SK-N-SH (cell line): ENCODE measurements at regions not wholly inside any gene's neighbourhood (a gene's known extent, or its start where the extent isn't known, plus 50 kb on each side); places are given as distances from the start of the nearest gene placed in this dataset.

Source experiments
- CTCF ChIA-PET: fragments of 300-600, 350-600 bp; formaldehyde crosslinking; extraction: SDS; loops from one replicate; lab custom pipeline; 2021; lab: Yijun Ruan, JAX
- POLR2A ChIA-PET: fragments of 350-600 bp; sonication (Branson Sonifier 250); formaldehyde crosslinking; extraction: SDS; loops from one replicate; lab custom pipeline; 2020; ENCODE audit warnings: antibody characterized with exemption, inconsistent platforms; lab: Yijun Ruan, JAX
- DNase-seq: peaks from one replicate; pipeline ENCODE4 v3.0.0; 2012
- H2AFZ ChIP-seq: fragments of 200-600 bp; sonication (generic); 2 replicates; pipeline ENCODE4 v1.8.1; 2016; ENCODE audit warnings: antibody characterized with exemption, mild to moderate bottlenecking, low read depth
- H3F3A ChIP-seq: fragments of 200-600 bp; sonication (generic); replicated peaks from 2 replicates; pipeline ENCODE3; 2016; ENCODE audit warnings: antibody characterized with exemption, mild to moderate bottlenecking; ENCODE audit not compliant: insufficient read depth
- H3K27ac ChIP-seq, 2 experiments: fragments of 200-500 bp in 1 of 2; fragments of 200-600 bp in 1 of 2; sonication (Bioruptor generic) in 1 of 2; sonication (generic), shearing (Covaris generic) in 1 of 2; 2 replicates each; pipeline versions ENCODE4 v1.5.1 to v1.6.1; 2014 to 2016; ENCODE audit warnings: low read depth in 2 of 2, inconsistent platforms in 1 of 2, low read length in 1 of 2, mild to moderate bottlenecking in 1 of 2, mixed read lengths in 1 of 2
- H3K27me3 ChIP-seq: fragments of 200-600 bp; sonication (generic), shearing (Covaris generic); 2 replicates; pipeline ENCODE4 v1.6.1; 2016; ENCODE audit warnings: mixed run types; ENCODE audit not compliant: insufficient read depth
- H3K36me3 ChIP-seq, 2 experiments: fragments of 200-500 bp in 1 of 2; fragments of 200-600 bp in 1 of 2; sonication (Bioruptor generic) in 1 of 2; sonication (generic) in 1 of 2; replicated peaks in 1 of 2; 2 replicates each; pipeline versions ENCODE3 to v1.5.1; 2014 to 2016; ENCODE audit warnings: low read length in 1 of 2, mild to moderate bottlenecking in 1 of 2; ENCODE audit not compliant: insufficient read depth in 2 of 2, control insufficient read depth in 1 of 2
- H3K4me1 ChIP-seq, 2 experiments: fragments of 200-500 bp in 1 of 2; fragments of 200-600 bp in 1 of 2; sonication (Bioruptor generic) in 1 of 2; sonication (generic), shearing (Covaris generic) in 1 of 2; 2 replicates each; pipeline versions ENCODE4 v1.5.1 to v1.6.1; 2014 to 2016; ENCODE audit warnings: low read depth in 1 of 2, low read length in 1 of 2, mixed run types in 1 of 2; ENCODE audit not compliant: insufficient read depth in 2 of 2, control insufficient read depth in 1 of 2
- H3K4me2 ChIP-seq: fragments of 200-600 bp; sonication (generic), shearing (Covaris generic); 2 replicates; pipeline ENCODE4 v1.6.1; 2017; ENCODE audit warnings: mixed run types
- H3K4me3 ChIP-seq, 2 experiments: fragments of 200-500 bp in 1 of 2; fragments of 200-600 bp in 1 of 2; sonication (Bioruptor generic) in 1 of 2; sonication (generic), shearing (Covaris generic) in 1 of 2; 2 replicates each; pipeline versions ENCODE4 v1.5.1 to v1.8.1; 2014 to 2016; ENCODE audit warnings: low read depth in 2 of 2, inconsistent platforms in 1 of 2, low read length in 1 of 2, mild to moderate bottlenecking in 1 of 2, mixed read lengths in 1 of 2, moderate library complexity in 1 of 2
- H3K79me2 ChIP-seq: fragments of 200-600 bp; sonication (generic); 2 replicates; pipeline ENCODE4 v1.8.1; 2017; ENCODE audit warnings: mild to moderate bottlenecking; ENCODE audit not compliant: insufficient read depth
- H3K9ac ChIP-seq: fragments of 200-600 bp; sonication (generic); 2 replicates; pipeline ENCODE4 v1.6.1; 2017; ENCODE audit warnings: mixed run types
- H3K9me2 ChIP-seq: fragments of 200-600 bp; sonication (generic); 2 replicates; pipeline ENCODE4 v1.6.1; 2017; ENCODE audit warnings: mixed run types
- H3K9me3 ChIP-seq: fragments of 200-600 bp; sonication (generic); 2 replicates; pipeline ENCODE4 v1.6.1; 2017; ENCODE audit warnings: mixed run types, mild to moderate bottlenecking, moderate library complexity
- H4K20me1 ChIP-seq: fragments of 200-600 bp; sonication (generic); 2 replicates; pipeline ENCODE4 v1.6.1; 2017; ENCODE audit warnings: mild to moderate bottlenecking, mixed run types; ENCODE audit not compliant: insufficient read depth
- EP300 ChIP-seq, 2 experiments: IDR thresholded peaks; 2 replicates each; pipeline versions ENCODE4 v1.4.0 to v1.6.1; 2012; ENCODE audit warnings: borderline replicate concordance in 1 of 2, low read depth in 1 of 2, low read length in 1 of 2
- FOXM1 ChIP-seq: IDR thresholded peaks from 2 replicates; pipeline ENCODE4 v1.4.0; 2012; ENCODE audit warnings: low read depth, mild to moderate bottlenecking
- GATA2 ChIP-seq: sonication (generic); formaldehyde crosslinking; IDR thresholded peaks from 2 replicates; pipeline ENCODE4 v1.5.0; 2020; ENCODE audit warnings: mild to moderate bottlenecking, missing genetic modification reagents
- IRF3 ChIP-seq: fragments of 150-350 bp; IDR thresholded peaks from 2 replicates; pipeline ENCODE4 v1.6.1; 2016; ENCODE audit warnings: mild to moderate bottlenecking, low read depth, low read length
- MAX ChIP-seq: IDR thresholded peaks from 2 replicates; pipeline ENCODE4 v1.4.0; 2012; ENCODE audit warnings: low read depth
- MEF2A ChIP-seq: IDR thresholded peaks from 2 replicates; pipeline ENCODE4 v1.4.0; 2012; ENCODE audit warnings: low read depth, borderline replicate concordance
- MXI1 ChIP-seq: IDR thresholded peaks from 2 replicates; pipeline ENCODE4 v1.6.1; 2012; ENCODE audit warnings: mild to moderate bottlenecking, low read depth, low read length, improper control_type of control experiment
- NFIC ChIP-seq: IDR thresholded peaks from 2 replicates; pipeline ENCODE4 v1.4.0; 2012; ENCODE audit warnings: borderline replicate concordance
- NRF1 ChIP-seq: IDR thresholded peaks from 2 replicates; pipeline ENCODE4 v1.6.1; 2012; ENCODE audit warnings: low read depth, mild to moderate bottlenecking, low read length
- RCOR1 ChIP-seq: fragments of 150-350 bp; IDR thresholded peaks from 2 replicates; pipeline ENCODE4 v1.6.1; 2017; ENCODE audit warnings: antibody characterized with exemption, low read length
- RFX5 ChIP-seq: IDR thresholded peaks from 2 replicates; pipeline ENCODE4 v1.6.1; 2012; ENCODE audit warnings: mild to moderate bottlenecking, improper control_type of control experiment, low read length
- RXRA ChIP-seq: IDR thresholded peaks from 2 replicates; pipeline ENCODE4 v1.4.0; 2012; ENCODE audit warnings: low read depth, mild to moderate bottlenecking, borderline replicate concordance
- TEAD4 ChIP-seq: IDR thresholded peaks from 2 replicates; pipeline ENCODE4 v1.4.0; 2012; ENCODE audit warnings: mild to moderate bottlenecking, borderline replicate concordance; ENCODE audit not compliant: insufficient read depth
- YY1 ChIP-seq: IDR thresholded peaks from 2 replicates; pipeline ENCODE4 v1.4.0; 2012; ENCODE audit warnings: low read depth, mild to moderate bottlenecking
- WGBS: methylation state at CpG from one replicate; pipeline ENCODE4 v1.1.6; 2017; ENCODE audit warnings: low lambda C conversion rate; 5-methylcytosine and 5-hydroxymethylcytosine counted together
- TF ChIP-seq, protein P1 (sequence below): IDR thresholded peaks from 2 replicates; pipeline ENCODE4 v1.4.0; 2012; ENCODE audit warnings: low read depth, borderline replicate concordance
- TF ChIP-seq, protein P2 (sequence below): IDR thresholded peaks from 2 replicates; pipeline ENCODE4 v1.4.0; 2012; ENCODE audit warnings: low read depth, borderline replicate concordance

DNA sequence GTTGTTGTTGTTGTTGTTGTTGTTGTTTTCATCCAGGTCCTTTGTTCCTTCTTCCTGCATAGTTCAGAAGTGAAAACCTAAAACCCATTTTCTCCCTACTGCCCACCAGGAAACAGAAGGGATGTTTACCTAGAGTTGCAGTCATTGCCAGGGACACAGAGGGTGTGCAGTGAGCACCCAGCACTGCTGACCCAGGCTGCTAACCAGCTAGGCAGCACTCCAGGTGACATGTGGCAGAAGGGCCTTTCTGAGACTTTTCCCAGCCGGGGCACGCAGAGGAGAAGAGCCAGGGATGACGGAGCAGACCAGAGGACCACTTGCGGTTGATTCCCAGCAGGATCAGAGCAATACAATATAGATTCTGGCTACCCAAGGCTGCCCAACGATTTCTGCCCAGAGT lies 286.3 kb downstream of the BCL11A start:
- POLR2A ChIA-PET: no interaction called here
- Histone ChIP-seq H3K9me2 (no peaks in the 10 kb centered on the region), H3K4me2 (no peak overlapping the region), H3K9me3 (no peaks in the 10 kb centered on the region), H3K27me3 (no peaks in the 10 kb centered on the region)
- WGBS: 73% methylated on average over 5 of the region's 5 CpGs
- no peak for TF ChIP-seq IRF3
- TF ChIP-seq NFIC: no peak
- no peak for TF ChIP-seq RFX5
- TF ChIP-seq MAX: no peak
- no peak for TF ChIP-seq RXRA
- TF ChIP-seq EP300 (IDR thresholded peaks at IDR 0.05; ENCODE audit: borderline replicate concordance in 1 of 2, low read depth in 1 of 2, low read length in 1 of 2): no peak
- TF ChIP-seq, protein P1, sequence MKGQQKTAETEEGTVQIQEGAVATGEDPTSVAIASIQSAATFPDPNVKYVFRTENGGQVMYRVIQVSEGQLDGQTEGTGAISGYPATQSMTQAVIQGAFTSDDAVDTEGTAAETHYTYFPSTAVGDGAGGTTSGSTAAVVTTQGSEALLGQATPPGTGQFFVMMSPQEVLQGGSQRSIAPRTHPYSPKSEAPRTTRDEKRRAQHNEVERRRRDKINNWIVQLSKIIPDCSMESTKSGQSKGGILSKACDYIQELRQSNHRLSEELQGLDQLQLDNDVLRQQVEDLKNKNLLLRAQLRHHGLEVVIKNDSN: no peak
- TF ChIP-seq RCOR1: no peak
- TF ChIP-seq MEF2A: no peak
- TF ChIP-seq GATA2 (CRISPR knock-in tag): no peak
- no peak for TF ChIP-seq MXI1
- no peak for TF ChIP-seq TEAD4
- TF ChIP-seq NRF1: no peak
- TF ChIP-seq, protein P2, sequence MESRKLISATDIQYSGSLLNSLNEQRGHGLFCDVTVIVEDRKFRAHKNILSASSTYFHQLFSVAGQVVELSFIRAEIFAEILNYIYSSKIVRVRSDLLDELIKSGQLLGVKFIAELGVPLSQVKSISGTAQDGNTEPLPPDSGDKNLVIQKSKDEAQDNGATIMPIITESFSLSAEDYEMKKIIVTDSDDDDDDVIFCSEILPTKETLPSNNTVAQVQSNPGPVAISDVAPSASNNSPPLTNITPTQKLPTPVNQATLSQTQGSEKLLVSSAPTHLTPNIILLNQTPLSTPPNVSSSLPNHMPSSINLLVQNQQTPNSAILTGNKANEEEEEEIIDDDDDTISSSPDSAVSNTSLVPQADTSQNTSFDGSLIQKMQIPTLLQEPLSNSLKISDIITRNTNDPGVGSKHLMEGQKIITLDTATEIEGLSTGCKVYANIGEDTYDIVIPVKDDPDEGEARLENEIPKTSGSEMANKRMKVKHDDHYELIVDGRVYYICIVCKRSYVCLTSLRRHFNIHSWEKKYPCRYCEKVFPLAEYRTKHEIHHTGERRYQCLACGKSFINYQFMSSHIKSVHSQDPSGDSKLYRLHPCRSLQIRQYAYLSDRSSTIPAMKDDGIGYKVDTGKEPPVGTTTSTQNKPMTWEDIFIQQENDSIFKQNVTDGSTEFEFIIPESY: no peak
- TF ChIP-seq YY1: no peak
- TF ChIP-seq FOXM1: no peak
- TF ChIP-seq, all 33 proteins: peak for 0
- Histone ChIP-seq H4K20me1 (no peaks in the 10 kb centered on the region), H3K27ac (no peak overlapping the region), H3K79me2 (no peaks in the 10 kb centered on the region), H3F3A (no peaks in the 10 kb centered on the region), H3K4me3 (no peak overlapping the region), H2AFZ (no peak overlapping the region), H3K36me3 (no peaks in the 10 kb centered on the region), H3K9ac (no peak overlapping the region), H3K4me1 (no peaks in the 10 kb centered on the region)
- CTCF ChIA-PET: no interaction called here
- DNase-seq: no peak
